Nephron progenitor cell (in vitro differentiated cells): ENCODE measurements at regions not wholly inside any gene's neighbourhood (a gene's known extent, or its start where the extent isn't known, plus 50 kb on each side); places are given as distances from the start of the nearest gene placed in this dataset.

Source experiments
- DNase-seq: peaks from one replicate; pipeline ENCODE4 v3.0.0; 2021
- H3K27ac Mint-ChIP-seq: 2 replicates; pipeline ENCODE4 v1.8.0; 2021; ENCODE audit warnings: mild to moderate bottlenecking, moderate library complexity, mixed read lengths
- H3K27me3 Mint-ChIP-seq: 2 replicates; pipeline ENCODE4 v1.8.0; 2021; ENCODE audit warnings: mild to moderate bottlenecking, low read depth, mixed read lengths; ENCODE audit not compliant: poor library complexity
- H3K36me3 Mint-ChIP-seq: 2 replicates; pipeline ENCODE4 v1.8.0; 2021; ENCODE audit warnings: low read depth, mixed read lengths
- H3K4me1 Mint-ChIP-seq: 2 replicates; pipeline ENCODE4 v1.8.0; 2021; ENCODE audit warnings: mixed read lengths
- H3K4me3 Mint-ChIP-seq: 2 replicates; pipeline ENCODE4 v1.8.0; 2021; ENCODE audit warnings: mild to moderate bottlenecking, moderate library complexity, mixed read lengths
- H3K9me3 Mint-ChIP-seq: 2 replicates; pipeline ENCODE4 v1.8.0; 2021; ENCODE audit warnings: mild to moderate bottlenecking, moderate library complexity, mixed read lengths
- CTCF ChIP-seq: fragments of 200-600 bp; sonication (generic); IDR thresholded peaks from 2 replicates; pipeline ENCODE4 v1.5.0; 2021; ENCODE audit warnings: antibody characterized with exemption

GRCh38 chr2:240296476-240297255 lies 138.8 kb upstream of the GPC1 start:
- Mint-ChIP-seq H3K9me3 (no peaks in the 10 kb centered on the region), H3K4me3 (no peak overlapping the region), H3K36me3 (no peaks in the 10 kb centered on the region), H3K27me3 (peaks cover 11% of the 10 kb centered on the region), H3K27ac (peak overlapping the region; percentile 60), H3K4me1 (peaks cover 61% of the 10 kb centered on the region)
- DNase-seq, result no peak
- no peak for TF ChIP-seq CTCF

GRCh38 chr2:240297256-240298116 lies 138.0 kb upstream of the GPC1 start:
- no peak for DNase-seq
- H3K27ac Mint-ChIP-seq, result no peak overlapping the region
- no peaks in the 10 kb centered on the region for H3K36me3 Mint-ChIP-seq
- TF ChIP-seq CTCF, result no peak
- H3K9me3 Mint-ChIP-seq, result no peaks in the 10 kb centered on the region
- H3K4me1 Mint-ChIP-seq, result peaks cover 53% of the 10 kb centered on the region
- no peak overlapping the region for H3K4me3 Mint-ChIP-seq
- H3K27me3 Mint-ChIP-seq, result peaks cover 15% of the 10 kb centered on the region

- Mint-ChIP-seq H3K27me3 (peaks cover 15% of the 10 kb centered on the region), H3K4me3 (no peak overlapping the region), H3K4me1 (peaks cover 46% of the 10 kb centered on the region), H3K27ac (no peak overlapping the region), H3K9me3 (no peaks in the 10 kb centered on the region), H3K36me3 (no peaks in the 10 kb centered on the region)
- no peak for TF ChIP-seq CTCF
- DNase-seq, result no peak
These were observed 137.2 kb upstream of the GPC1 start for GRCh38 chr2:240298117-240298790.

DNA sequence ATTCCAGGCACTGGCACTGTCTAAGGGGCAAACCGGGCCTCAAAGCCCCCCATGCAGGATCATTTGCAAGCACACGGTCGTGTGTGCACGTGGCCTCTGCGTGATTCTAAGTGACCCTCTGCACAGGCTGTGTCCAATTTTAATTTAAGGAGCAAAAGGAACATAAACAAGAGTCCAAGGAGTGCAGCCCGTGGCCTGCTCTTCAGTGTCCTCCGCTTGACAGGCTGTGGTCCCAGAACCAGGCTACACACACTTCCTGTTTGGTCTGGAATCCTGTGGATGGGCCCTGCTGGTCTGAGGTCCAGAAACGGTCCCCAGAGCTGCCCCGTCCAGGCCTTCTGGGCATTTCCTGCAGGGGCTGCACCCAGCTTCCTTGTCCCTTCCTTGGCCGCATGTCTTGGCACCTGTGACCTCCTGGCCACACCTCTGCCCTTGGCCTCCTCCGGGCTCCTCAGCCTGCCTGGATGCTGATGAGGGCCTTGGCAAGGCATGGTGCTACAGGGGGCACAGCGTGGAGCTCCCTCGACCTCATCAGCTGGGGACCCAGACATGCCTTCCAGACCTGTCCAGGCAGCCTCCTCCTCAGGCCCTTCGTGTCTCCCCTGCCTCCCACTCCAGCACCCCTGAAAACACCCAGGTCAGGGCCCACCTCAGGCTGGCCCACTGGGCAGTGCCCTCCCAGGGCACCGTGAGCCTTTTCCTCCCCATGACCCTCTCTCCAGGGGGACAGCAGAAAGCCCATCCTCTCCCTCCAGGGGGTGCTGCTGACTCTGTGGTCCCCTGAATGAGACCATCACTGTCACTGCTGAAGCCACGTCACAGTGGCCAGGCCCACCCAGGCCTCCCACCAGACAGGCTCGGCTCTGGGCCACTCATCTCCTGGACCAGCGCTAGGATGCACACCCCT lies 136.4 kb upstream of the GPC1 start:
- H3K36me3 Mint-ChIP-seq, result no peaks in the 10 kb centered on the region
- DNase-seq, result no peak
- no peaks in the 10 kb centered on the region for H3K9me3 Mint-ChIP-seq
- H3K4me3 Mint-ChIP-seq, result no peak overlapping the region
- TF ChIP-seq CTCF, result no peak
- H3K27me3 Mint-ChIP-seq, result peaks cover 15% of the 10 kb centered on the region
- H3K4me1 Mint-ChIP-seq, result peaks cover 42% of the 10 kb centered on the region
- no peak overlapping the region for H3K27ac Mint-ChIP-seq

- Mint-ChIP-seq H3K27me3 (peaks cover 15% of the 10 kb centered on the region), H3K4me3 (no peak overlapping the region), H3K4me1 (peaks cover 41% of the 10 kb centered on the region), H3K36me3 (no peaks in the 10 kb centered on the region), H3K9me3 (no peaks in the 10 kb centered on the region), H3K27ac (no peak overlapping the region)
- no peak for DNase-seq
- TF ChIP-seq CTCF, result no peak
These were observed 135.8 kb upstream of the GPC1 start for GRCh38 chr2:240299710-240300068.
